GM18861 (cell line): ENCODE measurements at regions not wholly inside any gene's neighbourhood (a gene's known extent, or its start where the extent isn't known, plus 50 kb on each side); places are given as distances from the start of the nearest gene placed in this dataset.
"Not testable (repeated sequence)": the region's sequence is repeated elsewhere in the genome, so short reads cannot be mapped to it uniquely, and the experiment has no call there.

Source experiments
- ATAC-seq: cut with Tn5 transposase; IDR thresholded peaks from one replicate; pipeline ENCODE4 v1.9.1; 2021; ENCODE audit not compliant: unreplicated experiment

GRCh38 chr4:131113704-131114103 is 2017.8 kb downstream of the C4orf33 start:
- ATAC-seq = no peak

- ATAC-seq = no peak
These were observed 2023.7 kb downstream of the C4orf33 start for GRCh38 chr4:131119661-131120060.

GRCh38 chr4:131137196-131137595 is 2011.9 kb upstream of the PCDH10 start:
- no peak for ATAC-seq

- no peak for ATAC-seq
These were observed 1989.8 kb upstream of the PCDH10 start for GRCh38 chr4:131159261-131159660.

- no peak for ATAC-seq
These were observed 1956.8 kb upstream of the PCDH10 start for GRCh38 chr4:131192318-131192717.

GRCh38 chr4:131207589-131207988 is 1941.5 kb upstream of the PCDH10 start:
- no peak for ATAC-seq

GRCh38 chr4:131248314-131248713 is 1900.8 kb upstream of the PCDH10 start:
- ATAC-seq = no peak

GRCh38 chr4:131251321-131251720 is 1897.8 kb upstream of the PCDH10 start:
- ATAC-seq = no peak

- no peak for ATAC-seq
These were observed 1891.9 kb upstream of the PCDH10 start for GRCh38 chr4:131257241-131257640.

- no peak for ATAC-seq
These were observed 1890.7 kb upstream of the PCDH10 start for GRCh38 chr4:131258361-131258760.

- ATAC-seq = no peak
These were observed 1860.7 kb upstream of the PCDH10 start for GRCh38 chr4:131288441-131288840.

- ATAC-seq = no peak
These were observed 1852.9 kb upstream of the PCDH10 start for GRCh38 chr4:131296192-131296591.

- ATAC-seq = no peak
These were observed 1847.0 kb upstream of the PCDH10 start for GRCh38 chr4:131302108-131302507.

GRCh38 chr4:131304686-131305085 is 1844.4 kb upstream of the PCDH10 start:
- ATAC-seq = no peak

- ATAC-seq = no peak
These were observed 1839.5 kb upstream of the PCDH10 start for GRCh38 chr4:131309628-131310027.

GRCh38 chr4:131316086-131316485 is 1833.0 kb upstream of the PCDH10 start:
- no peak for ATAC-seq

- ATAC-seq = no peak
These were observed 1811.2 kb upstream of the PCDH10 start for GRCh38 chr4:131337936-131338335.

- no peak for ATAC-seq
These were observed 1810.0 kb upstream of the PCDH10 start for GRCh38 chr4:131339137-131339536.

GRCh38 chr4:131344761-131345160 is 1804.3 kb upstream of the PCDH10 start:
- no peak for ATAC-seq

GRCh38 chr4:131347816-131348215 is 1801.3 kb upstream of the PCDH10 start:
- ATAC-seq = no peak

GRCh38 chr4:131348263-131348662 is 1800.8 kb upstream of the PCDH10 start:
- ATAC-seq = no peak

- not testable (repeated sequence) for ATAC-seq
These were observed 1796.7 kb upstream of the PCDH10 start for GRCh38 chr4:131352371-131352770.

GRCh38 chr4:131366714-131367113 is 1782.4 kb upstream of the PCDH10 start:
- no peak for ATAC-seq

- no peak for ATAC-seq
These were observed 1781.7 kb upstream of the PCDH10 start for GRCh38 chr4:131367441-131367840.
